ENCODE measurements at regions not wholly inside any gene's neighbourhood (a gene's known extent, or its start where the extent isn't known, plus 50 kb on each side); places are given as distances from the start of the nearest gene placed in this dataset.
"Not testable (repeated sequence)": the region's sequence is repeated elsewhere in the genome, so short reads cannot be mapped to it uniquely, and the experiment has no call there.

- DNase-seq (ENCODE audit: low spot score): no peak
- peaks cover 0 to 4% of the 10 kb centered on the region in 2 donors for H3K27me3 Mint-ChIP-seq
- H3K27ac Mint-ChIP-seq: no peak overlapping the region
- H3K4me1 Mint-ChIP-seq (ENCODE audit: low read depth in 2 of 2): peaks cover 0 to 4% of the 10 kb centered on the region in 2 donors
- peaks cover 4% of the 10 kb centered on the region for H3K9me3 Mint-ChIP-seq
- ATAC-seq: no peak
- H3K4me3 Mint-ChIP-seq: no peak overlapping the region
- no peaks in the 10 kb centered on the region for H3K36me3 Mint-ChIP-seq
Observed at GRCh38 chrX:113274791-113275190, 434.2 kb upstream of the AMOT start.

DNA sequence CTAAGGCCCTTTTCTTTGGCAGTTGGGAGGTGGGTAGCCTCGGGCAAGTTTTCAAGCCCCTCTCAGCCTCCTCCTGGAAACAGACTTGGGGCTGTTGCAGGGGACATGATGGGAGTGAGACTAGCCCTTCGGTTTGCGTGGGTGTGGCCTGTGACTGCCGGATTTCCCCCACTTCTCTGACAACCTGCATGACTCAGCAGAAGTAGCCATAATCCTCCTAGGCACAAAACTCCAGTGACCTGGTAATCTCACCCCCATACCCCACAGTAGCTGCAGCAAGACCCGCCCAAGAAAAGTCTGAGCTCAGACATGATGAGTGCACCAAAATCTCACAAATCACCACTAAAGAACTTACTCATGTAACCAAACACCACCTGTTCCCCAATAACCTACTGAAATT, 433.7 kb upstream of the AMOT start:
- Mint-ChIP-seq H3K27ac (no peak overlapping the region), H3K27me3 (peaks cover 0 to 4% of the 10 kb centered on the region in 2 donors), H3K9me3 (peaks cover 4% of the 10 kb centered on the region), H3K36me3 (no peaks in the 10 kb centered on the region), H3K4me3 (no peak overlapping the region), H3K4me1 (ENCODE audit: low read depth in 2 of 2) (peaks cover 0 to 4% of the 10 kb centered on the region in 2 donors)
- DNase-seq (ENCODE audit: low spot score): no peak
- no peak for ATAC-seq

DNA sequence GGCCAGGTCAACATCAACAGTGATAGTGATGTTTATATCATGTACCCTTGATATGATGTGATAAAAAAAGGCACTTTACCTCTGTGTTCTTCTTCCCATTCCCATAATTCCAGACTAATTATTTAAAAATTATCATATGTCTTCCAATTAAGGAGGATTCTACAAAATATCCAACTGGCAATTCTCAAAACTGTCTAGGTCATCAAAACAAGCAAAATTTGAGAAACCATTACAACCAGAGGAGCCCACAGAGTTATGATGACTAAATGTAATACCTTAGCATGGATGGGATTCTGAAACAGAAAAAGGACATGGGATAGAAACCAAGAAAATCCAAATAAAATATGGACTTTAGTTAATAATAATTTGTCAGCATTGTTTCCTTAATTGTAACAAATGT, 428.6 kb upstream of the AMOT start:
- Mint-ChIP-seq H3K4me3 (no peak overlapping the region), H3K4me1 (ENCODE audit: low read depth in 2 of 2) (no peaks in the 10 kb centered on the region), H3K36me3 (no peaks in the 10 kb centered on the region), H3K27ac (no peak overlapping the region), H3K9me3 (no peaks in the 10 kb centered on the region), H3K27me3 (peaks cover 0 to 2% of the 10 kb centered on the region in 2 donors)
- DNase-seq (ENCODE audit: low spot score) (no peak), ATAC-seq (no peak)

- Mint-ChIP-seq H3K9me3 (no peaks in the 10 kb centered on the region), H3K27ac (no peak overlapping the region), H3K4me1 (ENCODE audit: low read depth in 2 of 2) (no peaks in the 10 kb centered on the region), H3K36me3 (no peaks in the 10 kb centered on the region), H3K27me3 (peaks cover 0 to 8% of the 10 kb centered on the region in 2 donors), H3K4me3 (no peak overlapping the region)
- DNase-seq (ENCODE audit: low spot score) (no peak), ATAC-seq (no peak)
Observed at GRCh38 chrX:113260474-113260873, 419.8 kb upstream of the AMOT start.

- no peak for ATAC-seq
- Mint-ChIP-seq H3K4me1 (ENCODE audit: low read depth in 2 of 2) (no peaks in the 10 kb centered on the region), H3K27ac (no peak overlapping the region), H3K27me3 (peaks cover 0 to 6% of the 10 kb centered on the region in 2 donors), H3K4me3 (no peak overlapping the region), H3K9me3 (no peaks in the 10 kb centered on the region), H3K36me3 (no peaks in the 10 kb centered on the region)
- no peak for DNase-seq (ENCODE audit: low spot score)
Observed at GRCh38 chrX:113222305-113222704, 381.7 kb upstream of the AMOT start.

DNA sequence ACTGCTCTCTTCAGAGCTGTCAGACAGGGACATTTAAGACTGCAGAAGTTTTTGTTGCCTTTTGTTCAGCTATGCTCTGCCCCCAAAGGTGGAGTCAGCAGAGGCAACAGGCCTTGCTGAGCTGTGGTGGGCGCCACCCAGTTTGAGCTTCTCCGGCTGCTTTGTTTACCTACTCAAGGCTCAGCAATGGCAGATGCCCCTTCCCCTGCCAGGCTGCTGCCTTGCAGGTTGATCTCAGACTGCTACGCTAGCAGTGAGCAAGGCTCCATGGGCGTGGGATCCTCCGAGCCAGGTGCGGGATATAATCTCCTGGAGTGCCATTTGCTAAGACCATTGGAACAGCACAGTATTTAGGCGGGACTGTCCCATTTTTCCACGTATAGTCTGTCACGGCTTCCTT, 371.4 kb upstream of the AMOT start:
- Mint-ChIP-seq H3K9me3 (no peaks in the 10 kb centered on the region), H3K27ac (no peak overlapping the region), H3K36me3 (no peaks in the 10 kb centered on the region), H3K4me3 (no peak overlapping the region), H3K4me1 (ENCODE audit: low read depth in 2 of 2) (no peaks in the 10 kb centered on the region), H3K27me3 (peaks cover 0 to 3% of the 10 kb centered on the region in 2 donors)
- ATAC-seq (no peak), DNase-seq (ENCODE audit: low spot score) (no peak)

- ATAC-seq (no peak), DNase-seq (ENCODE audit: low spot score) (no peak)
- peaks cover 4% of the 10 kb centered on the region for H3K9me3 Mint-ChIP-seq
- no peak overlapping the region for H3K4me3 Mint-ChIP-seq
- no peaks in the 10 kb centered on the region for H3K4me1 Mint-ChIP-seq (ENCODE audit: low read depth in 2 of 2)
- no peaks in the 10 kb centered on the region for H3K27me3 Mint-ChIP-seq
- H3K36me3 Mint-ChIP-seq: no peaks in the 10 kb centered on the region
- no peak overlapping the region for H3K27ac Mint-ChIP-seq
Observed at GRCh38 chrX:113202601-113203000, 362.0 kb upstream of the AMOT start.

GRCh38 chrX:113195949-113196348, 355.3 kb upstream of the AMOT start:
- H3K4me3 Mint-ChIP-seq: no peak overlapping the region
- H3K27me3 Mint-ChIP-seq: no peaks in the 10 kb centered on the region
- ATAC-seq (no peak), DNase-seq (ENCODE audit: low spot score) (no peak)
- H3K27ac Mint-ChIP-seq: no peak overlapping the region
- no peaks in the 10 kb centered on the region for H3K9me3 Mint-ChIP-seq
- no peaks in the 10 kb centered on the region for H3K36me3 Mint-ChIP-seq
- H3K4me1 Mint-ChIP-seq (ENCODE audit: low read depth in 2 of 2): no peaks in the 10 kb centered on the region

DNA sequence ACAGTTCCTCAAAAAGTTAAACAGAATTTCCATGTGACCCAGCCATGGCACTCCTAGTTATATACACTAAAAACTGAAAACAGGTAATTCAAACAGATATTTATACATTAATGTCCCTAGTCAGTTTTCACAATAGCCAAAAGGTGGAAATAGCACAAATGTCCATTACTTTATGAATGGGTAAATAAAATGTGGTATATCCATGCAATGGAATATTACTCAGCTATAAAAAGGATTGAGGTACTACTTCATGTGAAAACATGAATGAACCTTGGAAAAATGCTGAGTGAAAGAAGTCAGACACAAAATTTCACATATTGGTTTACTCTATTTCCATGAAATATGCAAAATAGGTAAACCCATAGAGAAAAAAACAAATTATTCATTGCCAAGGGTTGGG, 351.8 kb upstream of the AMOT start:
- Mint-ChIP-seq H3K27me3 (no peaks in the 10 kb centered on the region), H3K4me1 (ENCODE audit: low read depth in 2 of 2) (no peaks in the 10 kb centered on the region), H3K9me3 (no peaks in the 10 kb centered on the region), H3K36me3 (no peaks in the 10 kb centered on the region), H3K4me3 (no peak overlapping the region), H3K27ac (no peak overlapping the region)
- no peak for DNase-seq (ENCODE audit: low spot score)
- no peak for ATAC-seq

DNA sequence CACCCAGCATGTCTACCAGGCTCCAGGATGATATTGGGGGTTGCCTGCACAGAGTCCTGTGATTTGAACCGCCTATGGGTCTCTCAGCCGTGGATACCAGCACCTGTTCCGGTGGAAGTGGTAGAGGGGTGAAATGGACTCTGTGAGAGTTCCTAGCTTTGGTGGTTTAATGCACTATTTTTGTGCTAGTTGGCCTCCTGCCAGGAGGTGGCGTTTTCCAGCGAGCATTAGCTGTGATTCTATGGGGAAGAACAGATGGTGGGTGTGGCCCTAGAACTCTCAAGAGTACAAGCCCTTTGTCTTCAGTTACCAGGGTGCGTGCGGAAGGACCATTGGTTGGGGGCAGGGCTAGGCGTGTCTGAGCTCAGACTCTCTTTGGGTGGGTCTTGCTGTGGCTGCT, 316.9 kb upstream of the AMOT start:
- no peaks in the 10 kb centered on the region for H3K36me3 Mint-ChIP-seq
- no peak overlapping the region for H3K27ac Mint-ChIP-seq
- H3K4me3 Mint-ChIP-seq: no peak overlapping the region
- no peaks in the 10 kb centered on the region for H3K4me1 Mint-ChIP-seq (ENCODE audit: low read depth in 2 of 2)
- peaks cover 8% of the 10 kb centered on the region for H3K9me3 Mint-ChIP-seq
- no peaks in the 10 kb centered on the region for H3K27me3 Mint-ChIP-seq
- ATAC-seq (no peak), DNase-seq (ENCODE audit: low spot score) (no peak)

GRCh38 chrX:113154315-113154714, 313.7 kb upstream of the AMOT start:
- H3K36me3 Mint-ChIP-seq; H3K27ac Mint-ChIP-seq; ATAC-seq; DNase-seq (ENCODE audit: low spot score); H3K9me3 Mint-ChIP-seq; H3K4me1 Mint-ChIP-seq (ENCODE audit: low read depth in 2 of 2); H3K27me3 Mint-ChIP-seq; H3K4me3 Mint-ChIP-seq: not testable (repeated sequence)

- DNase-seq (ENCODE audit: low spot score) (no peak), ATAC-seq (no peak)
- no peaks in the 10 kb centered on the region for H3K36me3 Mint-ChIP-seq
- peaks cover 0 to 3% of the 10 kb centered on the region in 2 donors for H3K27me3 Mint-ChIP-seq
- no peak overlapping the region for H3K27ac Mint-ChIP-seq
- H3K9me3 Mint-ChIP-seq: no peaks in the 10 kb centered on the region
- no peaks in the 10 kb centered on the region for H3K4me1 Mint-ChIP-seq (ENCODE audit: low read depth in 2 of 2)
- H3K4me3 Mint-ChIP-seq: no peak overlapping the region
Observed at GRCh38 chrX:113136836-113137235, 296.2 kb upstream of the AMOT start.

GRCh38 chrX:113133316-113133715, 292.7 kb upstream of the AMOT start:
- peaks cover 0 to 4% of the 10 kb centered on the region in 2 donors for H3K27me3 Mint-ChIP-seq
- no peak overlapping the region for H3K4me3 Mint-ChIP-seq
- ATAC-seq: no peak
- no peak for DNase-seq (ENCODE audit: low spot score)
- no peaks in the 10 kb centered on the region for H3K36me3 Mint-ChIP-seq
- no peak overlapping the region for H3K27ac Mint-ChIP-seq
- H3K9me3 Mint-ChIP-seq: no peaks in the 10 kb centered on the region
- no peaks in the 10 kb centered on the region for H3K4me1 Mint-ChIP-seq (ENCODE audit: low read depth in 2 of 2)

GRCh38 chrX:113124693-113125092, 284.1 kb upstream of the AMOT start:
- Mint-ChIP-seq H3K4me3 (no peak overlapping the region), H3K27me3 (no peaks in the 10 kb centered on the region), H3K27ac (no peak overlapping the region), H3K4me1 (ENCODE audit: low read depth in 2 of 2) (no peaks in the 10 kb centered on the region), H3K9me3 (no peaks in the 10 kb centered on the region), H3K36me3 (no peaks in the 10 kb centered on the region)
- ATAC-seq (no peak), DNase-seq (ENCODE audit: low spot score) (no peak)

GRCh38 chrX:113075521-113075920, 234.9 kb upstream of the AMOT start:
- Mint-ChIP-seq H3K4me1 (ENCODE audit: low read depth in 2 of 2) (no peaks in the 10 kb centered on the region), H3K4me3 (no peak overlapping the region), H3K27ac (no peak overlapping the region), H3K27me3 (no peaks in the 10 kb centered on the region), H3K9me3 (no peaks in the 10 kb centered on the region), H3K36me3 (no peaks in the 10 kb centered on the region)
- DNase-seq (ENCODE audit: low spot score) (no peak), ATAC-seq (no peak)

Measured in natural killer cell treated with Interleukin-12 subunit alpha and Interleukin-12 subunit beta and Interleukin-15 and Interleukin-18, amount 100 ng/mL, for 72 hours (primary cell).